ELF-1 (cell line): ENCODE measurements at regions not wholly inside any gene's neighbourhood (a gene's known extent, or its start where the extent isn't known, plus 50 kb on each side); places are given as distances from the start of the nearest gene placed in this dataset.

Source experiments
- DNase-seq: peaks from one replicate; pipeline ENCODE4 v3.0.0-alpha.2; 2016; ENCODE audit warnings: low read depth, low spot score

DNA sequence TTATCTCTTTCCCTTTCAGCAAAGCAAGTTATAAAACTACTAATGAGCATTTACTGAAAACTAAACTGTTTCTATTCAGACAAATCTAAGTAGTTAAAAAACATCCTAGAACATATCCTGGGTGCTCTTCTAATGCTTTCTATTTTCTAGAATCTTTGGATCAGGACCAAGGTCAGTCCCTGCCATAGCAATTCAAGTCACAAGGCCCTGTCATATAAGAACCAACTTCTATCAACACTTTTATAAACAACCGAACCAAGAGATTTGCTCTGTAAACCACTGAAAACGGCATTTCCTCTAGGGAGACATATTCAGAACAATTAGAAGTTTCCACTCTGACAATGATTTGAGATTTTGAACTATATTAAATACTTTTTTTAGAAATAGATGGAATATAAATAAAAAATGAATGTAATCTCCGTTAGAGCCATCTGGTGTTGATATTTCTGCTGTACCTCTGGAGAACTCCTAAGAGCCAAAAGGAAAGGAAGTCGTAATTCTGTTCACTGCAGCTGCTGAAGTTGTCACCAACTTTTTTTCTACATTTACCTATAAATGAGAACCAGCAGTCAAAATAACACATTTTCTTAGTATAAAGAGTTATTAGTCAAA, 51.4 kb upstream of the LGSN start:
- no peak for DNase-seq

DNA sequence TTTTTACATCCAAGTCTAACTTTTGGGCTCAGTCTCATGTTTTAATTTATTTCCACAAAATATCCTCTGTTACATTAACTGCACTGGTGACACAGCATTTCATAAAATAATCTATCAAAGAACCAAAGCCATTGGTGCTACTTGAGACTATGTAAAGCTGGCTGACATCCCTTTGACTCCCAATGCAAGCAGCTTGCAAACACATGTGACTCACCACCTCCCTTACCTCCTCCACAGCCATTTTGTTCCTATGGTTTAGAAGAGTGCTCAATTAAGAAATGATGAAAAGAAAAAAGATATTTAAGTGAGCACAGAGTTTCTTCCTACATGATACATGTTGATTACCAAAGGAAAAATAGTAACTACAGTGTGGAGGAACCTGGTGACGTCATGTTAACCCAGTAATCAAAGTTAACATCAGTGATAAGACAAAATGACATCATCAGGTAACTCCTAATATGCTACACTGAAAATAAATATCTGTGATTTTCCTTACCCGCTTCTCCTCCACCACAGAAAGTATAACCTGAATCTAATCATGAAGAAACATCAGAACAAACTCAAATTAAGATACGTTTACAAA, 53.3 kb upstream of the LGSN start:
- no peak for DNase-seq

DNA sequence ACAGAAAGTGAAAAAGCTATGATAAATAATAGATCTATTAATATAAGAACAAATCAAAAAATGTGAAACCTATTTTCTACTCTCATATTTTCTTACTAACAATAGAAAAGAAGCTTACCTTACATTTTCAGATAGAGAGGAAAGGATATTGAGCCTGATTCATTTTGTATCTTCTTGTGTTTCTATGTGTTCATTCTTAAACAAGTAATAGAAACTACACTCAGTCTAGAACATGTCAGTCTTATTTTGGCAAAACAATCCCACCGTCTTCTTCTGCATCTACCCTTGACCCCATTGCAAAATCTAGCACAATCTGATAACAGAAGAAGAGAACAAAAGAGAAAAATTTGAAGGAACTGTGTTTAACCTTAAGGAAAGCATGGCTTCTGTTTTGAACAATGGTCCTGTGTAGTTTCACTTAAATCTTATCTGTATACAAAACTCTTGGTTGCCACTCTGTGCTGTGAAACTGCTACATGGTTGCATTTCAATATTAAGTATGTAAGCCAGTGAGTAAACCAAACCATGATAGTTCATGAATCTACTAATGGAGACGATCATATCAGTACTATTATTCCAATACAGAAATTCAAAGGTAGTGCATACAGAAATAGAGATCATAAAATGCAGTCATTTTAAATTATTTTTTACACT, 69.5 kb upstream of the LGSN start:
- DNase-seq: no peak

DNA sequence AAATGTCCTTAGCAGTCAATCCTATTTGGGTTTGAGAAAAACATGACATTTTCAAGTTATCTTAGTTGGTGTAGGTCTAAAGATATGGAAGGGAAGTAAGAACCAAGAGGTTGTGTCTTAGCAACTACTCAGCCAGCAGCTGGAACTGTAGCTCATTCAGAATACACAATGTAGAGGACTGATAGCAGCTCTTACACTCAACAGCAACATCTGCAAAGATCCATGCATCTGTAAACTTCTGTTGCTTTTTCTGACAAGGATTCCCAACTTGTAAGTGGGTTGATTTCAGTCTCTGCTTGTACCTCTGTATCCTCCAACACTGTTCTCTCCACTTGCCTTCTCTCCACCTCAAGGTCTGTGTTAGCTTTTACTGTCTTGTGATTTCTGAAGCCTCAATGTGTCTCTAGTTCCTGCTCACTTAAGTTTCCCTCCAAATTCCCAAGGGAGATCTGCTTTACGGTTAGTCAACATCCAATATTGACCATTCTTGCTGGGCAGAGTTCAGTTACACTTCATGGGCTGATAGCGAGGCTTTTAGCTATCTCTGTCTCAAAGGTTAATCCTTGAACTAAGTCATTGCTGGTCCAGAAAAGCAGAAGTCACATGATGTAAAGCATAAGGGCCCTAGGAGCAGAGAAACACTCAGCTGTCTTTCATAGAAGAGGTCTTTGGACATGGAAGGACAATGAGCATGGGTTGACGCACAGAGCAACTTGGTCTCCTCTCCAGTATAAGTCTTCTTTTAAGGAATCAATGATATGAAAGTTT, 71.6 kb upstream of the LGSN start:
- no peak for DNase-seq

DNA sequence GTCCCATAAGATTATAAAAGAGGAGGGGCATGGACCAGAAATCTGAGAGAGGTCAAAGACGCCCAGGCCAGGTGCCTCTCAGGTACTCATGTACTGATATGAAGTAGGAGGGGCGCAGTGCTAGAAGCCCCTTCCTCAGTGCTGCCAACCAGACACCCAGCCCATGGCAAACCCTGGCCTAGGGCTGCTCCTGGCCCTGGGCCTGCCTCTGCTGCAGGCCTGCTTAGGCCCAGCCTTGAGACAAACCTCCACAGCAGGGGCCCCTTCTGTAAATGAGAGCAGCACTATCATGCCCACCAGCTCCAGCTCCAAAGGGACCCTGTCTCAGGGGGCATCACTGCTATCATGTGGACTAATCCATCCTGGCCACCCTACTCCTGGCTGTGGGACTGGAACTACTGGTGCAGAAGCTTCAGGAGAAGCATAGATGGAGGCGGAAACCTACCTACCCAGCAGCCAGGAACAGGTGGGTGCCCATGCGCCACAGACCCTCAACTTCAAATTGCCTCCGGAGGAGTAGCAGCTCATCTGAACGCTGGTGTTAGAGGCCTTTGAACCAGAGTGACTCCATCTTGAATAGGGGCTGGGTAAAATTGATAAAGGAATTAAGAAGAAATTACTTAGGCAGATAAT, 72.4 kb upstream of the LGSN start:
- DNase-seq: no peak

DNA sequence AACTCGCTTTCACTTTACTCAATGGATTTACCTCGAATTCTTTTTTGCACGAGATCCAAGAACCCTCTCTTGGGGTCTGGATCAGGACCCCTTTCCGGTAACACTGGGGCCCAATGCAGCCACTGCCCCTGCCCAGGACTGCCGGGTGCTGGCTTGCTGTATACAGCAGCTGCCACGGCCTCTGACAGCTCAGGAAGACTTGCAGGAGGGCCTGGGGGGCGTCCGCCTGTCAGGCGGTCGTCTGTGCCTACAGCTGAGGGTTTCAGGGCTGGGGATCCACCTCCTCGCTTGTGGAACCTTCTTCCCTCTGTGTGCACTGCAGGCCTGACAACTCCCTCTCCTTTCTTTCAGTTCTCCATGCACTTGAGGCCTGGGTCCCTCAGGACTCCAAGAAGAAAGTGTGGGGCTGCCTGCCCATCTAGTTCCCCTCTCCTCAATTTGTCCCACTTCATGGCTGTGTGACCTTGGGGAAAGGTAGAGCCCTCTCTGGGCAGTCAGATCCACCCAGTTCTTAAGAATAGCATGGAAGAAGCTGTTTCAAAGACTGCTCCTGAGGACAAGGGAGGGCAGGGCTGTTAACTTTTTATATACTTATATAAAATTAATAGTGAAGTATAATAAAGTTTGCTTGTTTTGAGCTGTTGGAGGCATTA, 75.0 kb upstream of the LGSN start:
- DNase-seq: no peak

DNA sequence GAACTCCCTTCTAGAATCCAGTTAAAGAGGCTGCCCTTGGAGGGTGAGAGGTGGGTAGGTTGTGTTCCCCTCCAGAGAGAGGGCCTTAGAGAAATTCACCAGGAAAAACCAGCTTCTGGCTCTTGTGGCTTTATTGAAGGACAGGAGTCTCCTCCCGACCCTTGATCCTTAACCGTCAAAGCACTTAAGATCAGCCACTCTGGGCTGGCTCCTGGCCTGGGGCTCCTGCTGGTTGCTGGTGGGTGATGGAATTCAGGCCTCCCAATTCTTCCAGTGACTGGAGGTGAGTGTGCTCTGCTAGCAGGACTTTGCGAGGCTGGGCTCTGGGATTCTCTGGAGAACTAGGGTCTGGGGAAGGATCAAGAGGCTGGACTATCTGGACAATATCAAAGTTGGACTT, 75.6 kb upstream of the LGSN start:
- peak; percentile 48 for DNase-seq

DNA sequence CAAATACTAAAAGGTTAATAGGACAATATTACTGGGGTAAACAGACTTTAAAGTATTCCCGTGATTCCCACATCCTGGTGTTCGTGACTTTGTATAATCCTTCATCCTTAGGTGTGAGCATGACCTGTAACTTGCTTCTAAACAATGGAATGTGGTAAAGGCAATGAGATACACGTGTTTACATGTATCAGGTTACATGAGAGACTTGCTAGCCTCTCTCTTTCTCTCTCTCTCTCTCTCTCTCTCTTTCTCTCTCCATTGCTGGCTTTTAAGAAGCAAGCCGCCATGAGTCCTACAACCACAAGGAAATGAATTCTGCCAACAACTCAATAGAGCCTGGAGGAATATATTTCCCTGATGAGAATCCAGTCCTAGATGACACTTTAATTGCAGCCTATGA, 83.9 kb upstream of the LGSN start:
- DNase-seq: no peak

DNA sequence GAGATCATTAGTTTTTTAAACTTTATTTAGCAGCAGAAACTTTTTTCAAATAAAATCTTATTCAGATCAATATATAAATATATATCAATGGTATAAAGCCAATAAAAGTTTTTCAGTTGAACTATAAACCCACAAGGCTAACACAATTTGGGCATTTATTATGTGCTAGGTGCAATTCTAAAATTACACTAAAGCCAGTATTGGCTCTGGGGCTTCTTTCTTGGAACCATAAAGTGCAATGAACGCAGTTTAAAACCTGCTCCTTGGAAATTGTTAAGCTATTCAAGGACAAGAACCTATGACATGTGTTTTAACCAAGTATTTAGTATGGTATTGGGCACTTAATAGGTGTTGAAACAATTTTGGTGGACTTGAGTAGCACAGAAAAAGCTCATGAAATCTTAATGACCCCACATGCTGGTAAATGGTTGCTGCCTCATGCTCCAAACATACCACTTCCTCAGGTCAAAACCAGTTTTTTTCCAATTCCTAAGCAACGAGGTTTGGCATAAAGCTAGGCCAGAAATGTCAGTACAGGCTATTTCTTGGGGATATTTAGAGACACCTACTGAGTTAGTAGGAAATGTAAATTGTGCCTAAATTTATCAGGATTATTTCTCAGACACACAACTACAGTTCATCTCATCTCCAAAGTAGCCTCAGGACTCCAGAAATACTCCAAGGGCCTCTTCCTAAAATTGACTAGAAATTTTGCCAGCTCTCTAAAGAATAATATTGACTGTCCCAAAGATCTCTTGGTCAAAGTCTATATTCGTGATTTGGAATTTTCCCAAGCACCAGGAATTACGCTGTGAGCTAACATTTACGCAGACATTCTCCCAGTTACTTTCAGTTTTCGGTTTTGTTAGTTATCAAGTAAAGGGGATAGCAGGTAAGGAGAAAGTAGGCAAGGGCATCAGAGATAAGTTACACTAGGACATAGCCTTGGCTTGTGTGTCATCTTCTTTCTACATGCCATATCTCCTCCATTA, 90.9 kb upstream of the LGSN start:
- DNase-seq: no peak

DNA sequence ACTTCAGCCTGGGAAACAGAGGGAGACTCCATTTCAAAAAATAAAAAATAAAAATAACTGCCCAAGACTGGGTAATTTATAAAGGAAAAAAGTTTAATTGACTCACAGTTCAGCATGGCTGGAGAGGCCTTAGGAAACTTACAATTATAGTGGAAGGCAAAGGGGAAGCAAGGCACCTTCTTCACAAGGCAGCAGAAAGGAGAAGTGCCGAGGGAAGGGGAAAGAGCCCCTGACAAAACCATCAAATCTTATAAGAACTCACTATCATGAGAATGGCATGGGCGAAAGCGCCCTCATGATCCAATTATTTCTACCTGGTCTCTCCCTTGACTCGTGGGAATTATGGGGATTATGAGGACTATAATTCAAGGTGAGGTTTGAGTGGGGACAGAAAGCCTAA, 95.5 kb upstream of the LGSN start:
- DNase-seq: no peak

DNA sequence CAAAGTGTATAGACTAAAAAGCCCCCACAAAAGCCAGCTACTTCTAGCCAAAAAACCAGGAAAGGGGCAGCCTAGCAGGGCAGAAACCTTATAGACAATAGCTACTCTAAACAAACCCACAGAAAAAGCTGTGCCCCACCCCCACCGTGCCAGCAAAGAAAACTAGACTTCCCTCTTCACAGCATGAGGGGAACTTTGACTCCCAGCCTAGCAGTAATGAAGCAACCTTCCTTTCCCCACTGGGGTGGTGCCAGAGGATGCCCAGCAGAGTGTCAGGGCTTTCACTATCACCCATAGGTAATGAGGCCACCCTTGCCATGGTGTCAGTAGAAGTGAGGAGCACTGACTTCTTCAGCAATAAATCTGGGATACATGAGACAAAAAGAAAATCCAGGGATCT, 99.0 kb upstream of the LGSN start:
- DNase-seq: no peak

DNA sequence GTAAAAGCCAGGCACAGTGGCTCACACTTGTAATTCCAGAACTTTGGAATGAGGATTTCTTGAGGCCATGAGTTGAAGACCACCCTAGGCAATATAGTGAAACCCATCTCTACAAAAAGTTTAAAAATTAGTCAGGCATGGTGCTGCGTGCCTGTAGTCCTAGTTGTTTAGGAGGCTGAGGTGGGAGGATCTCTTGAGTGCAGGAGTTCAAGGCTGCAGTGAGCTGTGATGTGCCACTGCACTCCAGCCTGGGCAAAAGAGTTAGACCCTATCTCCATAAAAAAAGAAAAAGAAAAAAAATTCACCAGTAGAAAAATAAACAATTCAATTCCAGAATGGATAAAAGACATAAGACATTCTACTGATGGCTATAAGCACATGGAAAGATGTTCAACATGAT, 104.9 kb upstream of the LGSN start:
- DNase-seq: no peak

DNA sequence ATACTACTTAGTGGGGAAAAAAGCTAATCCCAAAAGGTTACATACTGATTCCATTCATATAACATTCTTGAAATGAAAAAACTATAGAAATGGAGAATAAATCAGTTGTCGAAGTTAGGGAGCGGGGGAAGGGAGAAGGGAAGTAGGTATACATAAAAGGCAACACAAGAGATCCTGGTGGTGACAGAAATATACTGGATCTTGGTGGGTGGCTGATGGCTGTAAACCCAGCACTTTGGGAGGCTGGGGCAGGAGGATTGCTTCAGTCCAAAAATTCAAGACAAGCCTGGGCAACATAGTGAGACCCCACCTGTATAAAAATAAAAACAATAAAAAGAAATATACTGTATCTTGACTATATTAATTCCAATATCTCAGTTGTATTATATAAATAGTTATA, 105.7 kb upstream of the LGSN start:
- DNase-seq: no peak

DNA sequence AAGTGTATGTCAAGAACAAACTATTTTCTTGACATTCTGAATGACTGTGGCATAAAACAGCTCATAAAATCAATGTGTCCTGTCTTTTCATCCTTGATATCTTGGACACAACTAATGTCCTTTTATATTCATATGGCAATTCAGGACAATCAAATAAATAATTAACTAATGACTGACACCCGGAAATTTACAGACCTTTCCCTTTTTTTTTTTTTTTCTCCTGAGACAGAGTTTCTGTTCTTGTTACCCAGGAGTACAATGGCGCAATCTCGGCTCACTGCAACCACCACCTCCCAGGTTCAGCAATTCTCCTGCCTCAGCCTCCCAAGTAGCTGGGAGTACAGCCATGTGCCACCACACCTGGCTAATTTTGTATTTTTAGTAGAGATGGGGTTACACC, 107.1 kb upstream of the LGSN start:
- DNase-seq: no peak

DNA sequence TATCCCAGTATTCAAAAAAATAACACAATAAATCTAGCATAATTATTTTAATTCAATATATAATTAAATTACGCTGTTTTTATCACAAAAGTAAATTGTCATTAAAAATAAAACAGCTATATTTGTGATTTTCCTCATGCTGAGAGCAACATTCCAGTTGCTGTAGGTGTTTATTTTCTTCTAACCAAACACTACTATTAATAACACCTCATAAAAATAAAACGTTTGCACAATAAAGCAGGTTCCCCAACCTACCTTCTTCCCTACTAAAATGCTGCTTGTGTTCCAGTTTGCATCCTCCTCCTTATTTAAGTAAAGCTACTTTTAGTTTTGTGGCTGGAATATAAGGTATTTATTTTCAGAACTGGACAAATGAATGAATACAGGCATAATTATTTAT, 108.2 kb upstream of the LGSN start:
- no peak for DNase-seq

DNA sequence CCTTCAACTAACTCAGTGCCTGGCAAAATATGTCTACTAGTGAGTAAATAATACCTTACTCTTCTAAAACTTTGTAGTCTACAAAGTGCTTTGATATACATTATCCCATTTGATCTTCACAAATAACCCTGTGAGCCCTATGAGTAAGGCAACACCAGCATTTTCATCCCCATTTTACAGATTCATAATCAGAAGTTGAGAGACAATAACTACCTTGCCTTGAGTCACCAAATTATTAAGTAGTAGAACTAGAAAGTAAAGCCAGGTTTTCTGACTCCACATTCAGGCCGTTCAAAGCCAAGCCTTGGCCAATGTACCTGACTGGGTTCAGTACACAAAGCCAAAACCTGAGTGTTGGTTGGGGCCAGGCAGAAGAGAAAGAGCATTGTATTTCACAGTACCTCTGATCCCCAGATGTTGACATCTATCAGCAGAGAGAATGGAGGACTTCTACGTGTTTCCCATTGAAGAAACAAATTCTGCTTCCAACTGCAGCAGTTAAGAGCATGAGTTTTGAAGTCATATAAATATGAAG, 111.3 kb upstream of the LGSN start:
- no peak for DNase-seq

DNA sequence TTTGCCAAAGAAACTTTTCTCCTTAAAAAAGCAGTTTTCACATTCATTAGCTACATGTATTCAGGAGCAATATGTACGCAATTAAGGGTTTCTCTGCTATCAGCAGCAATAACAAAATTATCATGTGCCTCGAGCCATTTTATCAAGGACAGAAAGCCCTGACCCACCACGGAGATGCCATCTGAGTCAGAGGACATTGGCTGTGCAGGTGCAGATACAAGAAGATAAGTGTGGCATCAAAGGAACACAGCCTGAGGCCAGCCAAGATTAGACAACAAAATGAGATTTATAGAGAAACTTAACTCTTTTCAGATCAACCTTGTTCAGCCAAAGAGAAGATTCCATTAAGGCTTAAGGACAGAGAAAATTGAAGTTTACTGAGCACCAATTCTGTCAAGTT, 115.2 kb upstream of the LGSN start:
- DNase-seq: no peak

DNA sequence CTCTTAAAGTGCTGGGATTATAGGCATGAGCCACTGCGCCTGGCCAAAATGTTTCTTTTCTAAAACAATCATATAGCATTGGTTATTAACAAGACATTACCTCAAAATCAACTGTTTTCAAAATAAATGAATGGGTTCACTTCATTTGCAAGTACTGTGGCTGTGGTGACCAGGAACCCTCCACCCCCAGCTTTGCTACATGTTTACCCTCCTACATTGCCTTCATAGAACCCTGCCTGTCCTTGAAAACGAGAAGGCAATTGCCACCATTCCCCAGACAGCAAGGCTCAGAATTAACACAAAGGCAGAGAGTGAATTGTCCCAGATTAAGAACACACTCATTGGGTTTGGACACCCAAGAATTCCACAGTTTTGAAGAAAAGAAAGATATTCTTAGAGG, 116.6 kb upstream of the LGSN start:
- DNase-seq: no peak

DNA sequence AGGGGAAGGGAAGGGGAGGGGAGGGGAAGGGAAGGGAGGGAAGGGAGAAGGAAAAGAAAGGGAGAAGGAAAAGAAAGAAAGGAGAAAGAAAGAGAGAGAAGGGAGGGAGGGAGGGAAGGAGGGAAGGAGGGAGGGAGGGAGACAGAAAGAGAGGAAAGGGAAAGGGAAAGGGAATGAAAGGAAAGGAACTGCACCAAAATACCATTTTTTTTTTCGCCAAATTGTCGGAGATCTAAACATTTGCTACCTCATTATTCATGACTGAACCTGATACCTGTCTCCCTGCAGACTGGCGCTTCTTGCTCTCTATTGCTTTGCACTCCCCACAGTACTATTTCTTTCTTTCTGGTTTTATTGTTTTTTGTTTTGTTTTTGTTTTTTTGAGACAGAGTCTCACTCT, 117.3 kb upstream of the LGSN start:
- DNase-seq: no peak

DNA sequence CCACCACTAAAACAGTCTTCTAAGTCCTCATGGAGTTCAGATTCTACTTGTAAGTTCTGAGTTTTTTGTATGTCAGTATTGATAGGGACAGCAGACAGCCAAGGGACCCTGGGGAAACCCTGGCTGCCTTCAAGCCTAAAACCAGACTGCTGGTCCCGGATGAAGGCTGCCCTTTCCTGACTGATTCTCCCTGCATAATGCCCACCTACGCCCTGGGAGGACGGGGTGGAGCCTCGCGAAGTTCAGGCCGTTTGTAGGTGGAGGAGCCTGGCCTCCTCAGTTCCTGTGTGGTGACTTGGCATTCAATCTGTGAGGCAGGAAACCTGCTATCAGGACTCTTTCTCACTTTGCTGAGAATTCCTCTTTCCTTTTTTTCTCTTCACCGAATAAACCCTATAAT, 120.3 kb upstream of the LGSN start:
- no peak for DNase-seq
